Stimulated activated naive CD4-positive, alpha-beta T cell (primary cell): ENCODE measurements at regions not wholly inside any gene's neighbourhood (a gene's known extent, or its start where the extent isn't known, plus 50 kb on each side); places are given as distances from the start of the nearest gene placed in this dataset.

Source experiments
- DNase-seq, 6 experiments: peaks; one replicate each; lab custom pipeline; 2025; lab: John Stamatoyannopoulos, UW

GRCh38 chr19:29372461-29372860, 153.3 kb upstream of the VSTM2B start:
- no peak for DNase-seq

DNA sequence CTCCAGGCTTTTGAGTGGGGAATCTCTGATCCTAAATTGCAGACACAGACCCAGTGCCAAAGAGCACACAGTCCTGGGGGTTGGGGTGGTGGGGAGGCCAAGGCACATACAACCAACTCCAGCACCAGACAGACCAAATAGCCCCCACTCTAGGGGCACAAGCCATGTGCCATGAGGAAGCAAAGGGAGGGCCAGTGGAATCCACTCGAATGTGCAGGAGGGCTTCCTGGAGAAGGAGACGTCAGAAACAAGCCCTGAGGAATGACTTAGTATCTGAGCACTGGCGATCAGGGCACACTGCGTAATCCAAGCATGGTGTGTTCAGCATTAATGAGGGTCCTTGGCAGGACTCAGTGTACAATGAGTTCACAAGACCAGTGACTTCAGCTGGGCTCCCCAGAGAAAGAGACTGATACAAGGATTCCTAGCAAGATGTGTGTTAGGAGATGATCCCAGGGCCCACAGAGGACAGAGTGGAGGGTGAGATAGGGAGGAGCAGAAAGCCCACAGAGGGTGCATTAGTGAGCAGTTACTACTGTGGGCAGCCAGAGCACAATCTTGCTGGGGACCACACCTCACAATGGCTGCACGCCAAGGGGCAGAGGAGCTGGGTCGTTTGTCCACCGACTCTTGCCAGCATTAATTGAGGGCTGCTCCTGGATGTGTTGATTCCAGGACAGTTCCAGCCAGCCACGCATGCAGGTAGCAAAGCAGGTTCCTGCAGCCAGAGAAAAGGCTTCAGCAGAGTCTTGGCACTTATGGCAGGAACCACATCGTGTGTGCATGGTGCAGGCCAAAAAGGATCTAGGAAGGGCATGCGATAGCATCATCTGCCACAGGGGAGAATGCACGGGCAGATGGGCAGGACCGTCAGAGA, 152.6 kb upstream of the VSTM2B start:
- DNase-seq, result no peak

GRCh38 chr19:29375429-29376119, 150.2 kb upstream of the VSTM2B start:
- DNase-seq, result no peak

GRCh38 chr19:29376855-29377354, 148.9 kb upstream of the VSTM2B start:
- no peak for DNase-seq

DNA sequence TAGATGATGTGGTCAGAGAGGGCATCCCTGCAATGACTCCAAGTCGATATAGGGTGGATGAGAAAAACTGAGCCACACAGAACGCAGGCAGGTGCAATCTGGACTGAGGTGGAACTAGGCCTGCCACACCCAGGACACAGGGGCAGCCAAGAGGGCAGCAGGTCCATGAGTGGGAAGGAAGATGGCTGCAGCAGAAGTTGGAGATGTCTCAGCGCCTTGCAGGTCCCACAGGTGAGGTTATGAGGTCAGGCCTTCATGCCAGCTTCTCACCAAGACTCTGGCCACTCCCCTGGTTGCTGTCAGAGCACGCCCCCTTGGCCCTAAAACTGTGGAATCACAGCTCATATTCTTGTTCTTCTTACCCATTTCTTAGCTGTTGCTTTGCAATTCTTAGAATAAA, 147.7 kb upstream of the VSTM2B start:
- DNase-seq, result no peak

GRCh38 chr19:29378543-29379080, 147.2 kb upstream of the VSTM2B start:
- DNase-seq, result no peak

DNA sequence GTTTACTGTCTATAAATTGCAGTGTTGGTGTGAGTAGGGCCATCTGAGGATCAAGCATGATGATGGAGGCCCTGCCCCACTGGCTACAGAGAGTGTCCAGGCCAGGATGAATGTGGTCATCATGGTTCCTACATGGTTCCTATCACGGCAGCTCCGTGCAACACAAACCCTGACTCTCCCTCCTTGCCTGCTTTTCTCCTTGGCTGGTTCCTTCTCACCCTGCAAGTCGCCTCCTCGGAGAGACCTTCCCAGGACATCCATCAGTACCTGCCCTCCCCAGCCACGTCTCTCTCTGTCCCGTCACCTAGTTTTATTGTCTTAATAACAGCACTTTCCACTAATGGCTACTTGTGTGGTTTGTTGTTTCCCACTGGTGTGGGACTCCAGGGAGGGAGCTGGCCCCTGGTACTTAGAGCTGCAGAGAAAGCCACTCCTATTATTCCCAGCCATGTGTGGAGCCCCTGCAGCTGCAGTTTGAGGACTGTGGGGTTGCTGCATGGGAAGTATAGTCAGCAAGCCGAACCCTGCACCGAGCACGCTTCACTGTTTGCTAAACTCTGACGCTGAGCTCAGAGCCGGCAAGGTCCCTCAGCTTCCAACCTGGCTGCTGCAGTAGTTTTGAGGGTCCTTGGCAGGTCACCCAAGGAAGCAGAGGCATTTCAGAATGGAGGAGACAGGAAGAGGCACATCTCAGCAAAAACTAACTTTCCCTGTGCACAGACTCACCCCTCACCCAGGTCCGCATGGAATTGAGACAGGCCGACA, 146.4 kb upstream of the VSTM2B start:
- DNase-seq, result no peak

DNA sequence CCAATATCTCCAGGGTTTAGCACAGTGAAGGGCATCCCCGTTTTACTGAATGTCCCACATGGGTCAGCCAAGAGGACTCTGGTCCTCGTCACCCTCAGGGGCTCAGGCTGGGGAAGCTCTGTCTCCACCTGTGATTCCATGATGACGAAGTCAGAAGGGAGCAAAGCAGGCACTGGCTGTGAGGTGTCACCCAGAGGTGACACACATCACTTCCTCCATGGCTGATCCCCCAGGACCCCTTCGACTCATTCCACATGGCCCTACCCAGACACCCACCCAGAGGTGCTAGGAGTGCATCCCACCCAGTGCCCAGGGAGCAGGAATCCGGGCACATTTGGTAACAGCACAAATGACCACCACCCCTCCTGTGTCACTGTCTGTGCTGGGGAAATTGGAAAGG, 145.2 kb upstream of the VSTM2B start:
- DNase-seq, result no peak

DNA sequence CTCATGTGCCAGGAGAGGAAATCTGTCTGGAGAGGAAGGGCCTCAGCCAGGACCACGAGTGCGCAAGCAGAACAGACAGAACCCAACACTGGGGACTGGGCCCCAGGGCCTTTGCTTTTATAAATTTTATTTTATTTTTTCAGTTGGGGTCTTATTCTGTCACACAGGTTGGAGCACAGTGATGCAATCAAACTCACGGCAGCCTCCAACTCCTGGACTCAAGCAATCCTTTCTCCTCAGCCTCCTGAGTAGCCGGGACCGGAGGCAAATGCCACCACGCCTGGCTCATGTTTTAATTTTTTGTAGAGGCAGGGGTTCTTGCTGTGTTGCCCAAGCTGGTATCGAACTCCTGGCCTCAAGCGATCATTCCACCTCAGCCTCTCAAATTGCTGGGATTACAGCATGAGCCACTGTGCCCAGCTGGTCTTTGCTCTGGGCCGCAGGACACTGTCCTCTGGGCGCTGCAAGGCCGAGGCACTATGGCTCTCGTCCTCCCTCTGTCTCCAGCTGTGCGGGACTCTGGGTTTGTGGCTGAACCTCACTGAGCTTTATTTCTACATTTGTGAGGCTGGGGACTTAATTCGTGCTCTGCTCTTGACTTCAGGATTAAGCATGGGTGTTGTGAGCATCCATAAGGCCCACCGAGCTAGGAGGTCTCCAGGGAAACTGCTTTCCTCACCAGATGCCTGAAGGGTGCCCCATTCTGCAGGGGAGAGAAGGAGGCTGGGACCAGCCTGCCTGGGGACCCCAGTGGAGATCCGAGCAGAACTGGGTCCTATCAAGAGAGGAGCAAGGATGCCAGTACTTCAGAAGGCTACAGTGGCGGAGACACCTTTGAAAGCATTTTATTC, 144.2 kb upstream of the VSTM2B start:
- DNase-seq, result no peak

- DNase-seq, result no peak
Observed at GRCh38 chr19:29383696-29384095, 142.1 kb upstream of the VSTM2B start.

- no peak for DNase-seq
Observed at GRCh38 chr19:29384656-29385055, 141.1 kb upstream of the VSTM2B start.

GRCh38 chr19:29385191-29385795, 140.5 kb upstream of the VSTM2B start:
- no peak for DNase-seq

GRCh38 chr19:29386970-29387369, 138.8 kb upstream of the VSTM2B start:
- no peak for DNase-seq

GRCh38 chr19:29387586-29387985, 138.2 kb upstream of the VSTM2B start:
- no peak for DNase-seq

DNA sequence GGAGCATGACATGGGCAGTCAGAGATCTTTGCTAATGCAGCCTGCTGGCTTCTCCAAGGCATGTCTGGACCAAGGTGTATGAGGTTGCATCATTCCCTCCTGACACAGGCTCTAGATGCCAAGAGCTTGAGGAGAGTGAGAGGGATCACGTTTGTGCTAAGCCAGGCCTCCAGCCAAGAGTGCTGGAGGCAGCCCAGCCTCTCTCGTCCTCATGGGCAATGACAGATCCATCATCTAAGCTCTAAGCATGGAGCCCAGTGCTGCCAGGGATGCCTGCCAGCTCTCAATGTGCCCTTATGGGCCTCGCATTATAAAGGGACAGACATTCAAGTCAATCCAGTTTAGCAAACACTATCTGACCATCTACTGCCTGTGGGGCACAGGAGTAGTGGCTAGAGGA, 136.3 kb upstream of the VSTM2B start:
- no peak for DNase-seq

- DNase-seq, result no peak
Observed at GRCh38 chr19:29390742-29391141, 135.1 kb upstream of the VSTM2B start.

DNA sequence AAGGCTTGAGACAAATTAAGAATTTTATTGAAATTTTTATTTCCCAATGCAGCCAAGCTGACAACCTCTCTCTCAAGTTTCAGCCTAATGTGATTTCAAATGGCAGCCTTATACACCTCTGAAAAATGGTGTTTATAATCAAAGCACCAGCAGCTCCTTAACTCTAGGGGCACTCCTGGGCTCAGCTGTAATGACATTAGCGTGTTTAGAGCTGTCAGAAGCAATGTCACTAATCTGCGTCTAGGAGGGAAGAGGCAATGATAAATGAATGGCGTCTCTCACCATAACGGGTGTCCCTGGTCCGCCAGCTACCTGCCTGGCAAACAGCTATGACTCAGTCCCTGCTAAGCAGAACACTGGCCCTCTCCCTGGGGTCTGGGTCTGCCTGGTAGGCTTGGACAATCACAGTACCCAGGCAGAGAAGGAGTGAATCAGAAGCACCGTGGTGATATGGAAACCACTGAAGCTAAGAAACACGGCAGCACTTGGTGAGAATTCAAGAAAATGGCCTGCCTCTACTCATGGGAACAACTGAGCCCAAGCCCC, 131.8 kb upstream of the VSTM2B start:
- no peak for DNase-seq

DNA sequence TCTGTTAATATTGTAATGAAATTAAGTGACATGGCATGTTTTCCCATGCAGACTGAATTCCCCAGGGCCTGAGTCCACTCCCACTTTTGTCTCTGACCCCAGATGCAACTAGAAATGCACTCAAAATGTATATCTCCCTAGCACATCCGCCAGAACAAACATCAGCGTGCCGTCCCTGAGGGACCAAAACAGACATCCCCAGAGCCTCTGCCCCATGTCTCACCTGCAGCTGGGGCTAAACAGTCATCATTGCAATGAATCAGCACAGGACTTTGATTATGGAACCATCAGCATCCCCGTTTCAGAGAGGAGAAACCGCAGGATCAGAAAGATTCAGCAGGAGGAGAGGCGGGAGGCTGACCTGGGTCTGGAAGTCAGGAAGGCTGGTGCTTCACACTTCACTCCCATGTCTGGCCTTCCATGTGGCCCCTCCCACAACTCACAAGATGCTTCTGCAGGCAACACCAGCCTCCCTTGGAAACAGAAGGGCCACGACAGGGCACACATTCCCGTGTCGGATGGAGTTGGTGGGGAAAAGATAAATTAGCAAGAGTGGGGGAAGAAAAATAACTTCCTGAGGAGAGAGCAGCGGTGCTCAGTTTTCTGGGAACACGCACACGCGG, 130.6 kb upstream of the VSTM2B start:
- no peak for DNase-seq

GRCh38 chr19:29395734-29396414, 129.9 kb upstream of the VSTM2B start:
- DNase-seq, result no peak
